Prostate gland (tissue), 2 donors: ENCODE measurements at regions not wholly inside any gene's neighbourhood (a gene's known extent, or its start where the extent isn't known, plus 50 kb on each side); places are given as distances from the start of the nearest gene placed in this dataset.

Experiments
- CTCF ChIP-seq, 4 experiments: fragments of 200-600 bp in 2 of 4; fragments of 450-650 bp in 2 of 4; sonication (generic) in 2 of 4; IDR thresholded peaks; 1 replicate in 3 of 4; 2 replicates in 1 of 4; pipeline ENCODE4 v1.5.1; 2016 to 2019; ENCODE audit warnings: antibody characterized with exemption in 4 of 4, mild to moderate bottlenecking in 2 of 4, moderate library complexity in 2 of 4
- POLR2A ChIP-seq: fragments of 450-650 bp; IDR thresholded peaks from one replicate; pipeline ENCODE4 v1.6.1; 2016; ENCODE audit warnings: antibody characterized with exemption, mild to moderate bottlenecking

- TF ChIP-seq CTCF (IDR thresholded peaks at IDR 0.05) (no peak), POLR2A (no peak)
Observed at GRCh38 chr4:38456096-38456495, 207.9 kb upstream of the KLF3 start.
